Fibroblast of skin of right biceps (primary cell): ENCODE measurements at regions not wholly inside any gene's neighbourhood (a gene's known extent, or its start where the extent isn't known, plus 50 kb on each side); places are given as distances from the start of the nearest gene placed in this dataset.

Source experiments
- DNase-seq: peaks from one replicate; pipeline ENCODE4 v3.0.0-alpha.2; 2013

- no peak for DNase-seq
Measured at GRCh38 chr15:70213794-70214193, 116.1 kb upstream of the TLE3 start.

GRCh38 chr15:70212963-70213315 is 115.2 kb upstream of the TLE3 start:
- DNase-seq = no peak

GRCh38 chr15:70212286-70212962 is 114.7 kb upstream of the TLE3 start:
- no peak for DNase-seq

- DNase-seq = no peak
Measured at GRCh38 chr15:70210528-70210927, 112.8 kb upstream of the TLE3 start.

GRCh38 chr15:70210076-70210475 is 112.4 kb upstream of the TLE3 start:
- no peak for DNase-seq

- DNase-seq = no peak
Measured at GRCh38 chr15:70209499-70209898, 111.8 kb upstream of the TLE3 start.

GRCh38 chr15:70208332-70208731 is 110.6 kb upstream of the TLE3 start:
- no peak for DNase-seq

- no peak for DNase-seq
Measured at GRCh38 chr15:70206668-70207067, 109.0 kb upstream of the TLE3 start.

- no peak for DNase-seq
Measured at GRCh38 chr15:70204652-70205051, 106.9 kb upstream of the TLE3 start.

GRCh38 chr15:70203981-70204560 is 106.4 kb upstream of the TLE3 start:
- no peak for DNase-seq

GRCh38 chr15:70202756-70203155 is 105.0 kb upstream of the TLE3 start:
- peak; percentile 64 for DNase-seq

GRCh38 chr15:70201425-70201775 is 103.7 kb upstream of the TLE3 start:
- DNase-seq = no peak

- peak; percentile 50 for DNase-seq
Measured at GRCh38 chr15:70200511-70201424, 103.1 kb upstream of the TLE3 start.

- DNase-seq = no peak
Measured at GRCh38 chr15:70199540-70200410, 102.1 kb upstream of the TLE3 start.

GRCh38 chr15:70199124-70199482 is 101.4 kb upstream of the TLE3 start:
- no peak for DNase-seq

- DNase-seq = no peak
Measured at GRCh38 chr15:70198441-70199123, 100.9 kb upstream of the TLE3 start.

- no peak for DNase-seq
Measured at GRCh38 chr15:70197945-70198361, 100.2 kb upstream of the TLE3 start.

- DNase-seq = no peak
Measured at GRCh38 chr15:70197318-70197944, 99.7 kb upstream of the TLE3 start.

GRCh38 chr15:70196372-70197316 is 98.9 kb upstream of the TLE3 start:
- peak; percentile 73 for DNase-seq

- peak; percentile 69 for DNase-seq
Measured at GRCh38 chr15:70195587-70196305, 98.0 kb upstream of the TLE3 start.
